K562 (cell line): ENCODE measurements at regions not wholly inside any gene's neighbourhood (a gene's known extent, or its start where the extent isn't known, plus 50 kb on each side); places are given as distances from the start of the nearest gene placed in this dataset.

ENCODE experiments used
- CHD2 ChIP-seq: IDR thresholded peaks from 2 replicates; pipeline ENCODE4 v1.6.1; 2011; ENCODE audit warnings: low read depth, low read length
- POLR2A ChIP-seq: fragments of 450-650 bp; conservative IDR thresholded peaks from 2 replicates; pipeline ENCODE4 v1.6.1; 2016
- TF ChIP-seq, protein P1 (sequence below): fragments of 450-650 bp; IDR thresholded peaks from 2 replicates; pipeline ENCODE4 v1.6.1; 2017; ENCODE audit warnings: mild to moderate bottlenecking, moderate library complexity

DNA sequence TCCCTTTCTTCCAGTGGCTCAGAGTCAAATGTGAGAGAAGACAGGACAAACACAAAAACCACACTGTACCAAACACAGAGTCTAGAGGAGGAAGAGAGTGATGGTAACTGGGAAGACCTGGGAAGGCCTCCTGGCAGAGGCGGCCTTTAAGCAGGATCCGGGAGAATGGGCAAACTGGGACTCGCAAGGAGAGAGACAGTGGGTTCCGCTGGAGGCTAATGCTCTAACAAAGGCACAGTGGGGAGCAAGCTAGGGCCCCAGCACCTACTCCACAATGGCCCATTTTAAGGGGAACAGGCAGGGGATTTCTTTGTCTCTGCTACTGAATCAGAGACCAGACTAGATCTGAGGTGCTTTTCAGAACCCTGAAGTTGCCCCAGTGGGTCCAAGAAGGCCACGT is 81.4 kb upstream of the HES1 start:
- TF ChIP-seq, protein P1, sequence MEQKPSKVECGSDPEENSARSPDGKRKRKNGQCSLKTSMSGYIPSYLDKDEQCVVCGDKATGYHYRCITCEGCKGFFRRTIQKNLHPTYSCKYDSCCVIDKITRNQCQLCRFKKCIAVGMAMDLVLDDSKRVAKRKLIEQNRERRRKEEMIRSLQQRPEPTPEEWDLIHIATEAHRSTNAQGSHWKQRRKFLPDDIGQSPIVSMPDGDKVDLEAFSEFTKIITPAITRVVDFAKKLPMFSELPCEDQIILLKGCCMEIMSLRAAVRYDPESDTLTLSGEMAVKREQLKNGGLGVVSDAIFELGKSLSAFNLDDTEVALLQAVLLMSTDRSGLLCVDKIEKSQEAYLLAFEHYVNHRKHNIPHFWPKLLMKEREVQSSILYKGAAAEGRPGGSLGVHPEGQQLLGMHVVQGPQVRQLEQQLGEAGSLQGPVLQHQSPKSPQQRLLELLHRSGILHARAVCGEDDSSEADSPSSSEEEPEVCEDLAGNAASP = no peak
- no peak for TF ChIP-seq POLR2A
- TF ChIP-seq CHD2 = no peak
